ENCODE measurements at regions not wholly inside any gene's neighbourhood (a gene's known extent, or its start where the extent isn't known, plus 50 kb on each side); places are given as distances from the start of the nearest gene placed in this dataset.

DNA sequence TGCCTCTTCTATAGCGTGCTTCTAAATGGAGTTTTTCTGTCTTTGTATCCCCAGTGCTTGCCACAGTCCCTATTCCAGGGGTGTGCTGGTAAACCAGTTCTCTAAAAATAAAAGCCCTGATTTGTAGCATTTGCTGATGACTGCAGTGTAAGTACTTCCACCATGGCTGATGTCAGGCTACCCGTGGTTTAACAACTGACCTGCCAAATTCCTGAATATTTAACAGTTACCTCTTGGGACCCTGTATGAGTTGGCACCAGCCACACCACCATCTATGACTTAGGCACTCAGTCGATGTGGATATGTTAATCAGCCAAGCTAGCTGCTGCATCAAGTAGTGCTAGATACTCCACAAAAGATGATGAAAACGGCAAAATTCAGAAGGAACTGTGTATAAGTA lies 94.0 kb upstream of the MTNR1B start:
- ChIA-PET CTCF (interaction anchor here (1.8 kb wide), 1 partner anchor 10 kb away, joined by 5 read pairs; no protein-coding TSS in a partner anchor), POLR2A (no interaction called here)
- H3K4me3 ChIP-seq (ENCODE audit: low read depth, low read length): no peak overlapping the region
- no peak for DNase-seq (ENCODE audit: low read depth, low spot score)
- TF ChIP-seq, protein P1, sequence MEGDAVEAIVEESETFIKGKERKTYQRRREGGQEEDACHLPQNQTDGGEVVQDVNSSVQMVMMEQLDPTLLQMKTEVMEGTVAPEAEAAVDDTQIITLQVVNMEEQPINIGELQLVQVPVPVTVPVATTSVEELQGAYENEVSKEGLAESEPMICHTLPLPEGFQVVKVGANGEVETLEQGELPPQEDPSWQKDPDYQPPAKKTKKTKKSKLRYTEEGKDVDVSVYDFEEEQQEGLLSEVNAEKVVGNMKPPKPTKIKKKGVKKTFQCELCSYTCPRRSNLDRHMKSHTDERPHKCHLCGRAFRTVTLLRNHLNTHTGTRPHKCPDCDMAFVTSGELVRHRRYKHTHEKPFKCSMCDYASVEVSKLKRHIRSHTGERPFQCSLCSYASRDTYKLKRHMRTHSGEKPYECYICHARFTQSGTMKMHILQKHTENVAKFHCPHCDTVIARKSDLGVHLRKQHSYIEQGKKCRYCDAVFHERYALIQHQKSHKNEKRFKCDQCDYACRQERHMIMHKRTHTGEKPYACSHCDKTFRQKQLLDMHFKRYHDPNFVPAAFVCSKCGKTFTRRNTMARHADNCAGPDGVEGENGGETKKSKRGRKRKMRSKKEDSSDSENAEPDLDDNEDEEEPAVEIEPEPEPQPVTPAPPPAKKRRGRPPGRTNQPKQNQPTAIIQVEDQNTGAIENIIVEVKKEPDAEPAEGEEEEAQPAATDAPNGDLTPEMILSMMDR (IDR thresholded peaks at IDR 0.05; ENCODE audit: insufficient read depth, low read length, missing control alignments): no peak

DNA sequence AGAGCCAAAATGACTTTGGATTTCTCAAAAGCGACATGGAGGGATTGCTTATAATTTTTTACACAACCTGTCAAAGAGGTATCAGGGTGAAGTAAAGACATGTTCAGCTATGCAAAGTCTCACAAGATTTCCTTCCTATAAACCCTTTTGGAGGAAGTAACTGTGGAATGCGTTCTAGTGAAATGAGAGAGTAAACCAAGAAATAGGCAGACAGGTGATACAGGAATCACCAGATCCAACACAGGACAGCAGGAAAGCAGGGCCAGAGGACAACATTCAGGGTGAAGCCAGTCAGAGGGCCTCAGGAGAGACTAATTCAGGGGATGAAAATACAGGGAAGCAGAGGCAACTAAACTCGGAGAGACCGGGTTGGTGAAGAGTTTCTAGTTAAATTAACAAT lies 90.4 kb upstream of the MTNR1B start:
- TF ChIP-seq, protein P1 (IDR thresholded peaks at IDR 0.05; ENCODE audit: insufficient read depth, low read length, missing control alignments): no peak
- POLR2A ChIA-PET: no interaction called here
- CTCF ChIA-PET: no interaction called here
- DNase-seq (ENCODE audit: low read depth, low spot score): no peak
- H3K4me3 ChIP-seq (ENCODE audit: low read depth, low read length): no peak overlapping the region

DNA sequence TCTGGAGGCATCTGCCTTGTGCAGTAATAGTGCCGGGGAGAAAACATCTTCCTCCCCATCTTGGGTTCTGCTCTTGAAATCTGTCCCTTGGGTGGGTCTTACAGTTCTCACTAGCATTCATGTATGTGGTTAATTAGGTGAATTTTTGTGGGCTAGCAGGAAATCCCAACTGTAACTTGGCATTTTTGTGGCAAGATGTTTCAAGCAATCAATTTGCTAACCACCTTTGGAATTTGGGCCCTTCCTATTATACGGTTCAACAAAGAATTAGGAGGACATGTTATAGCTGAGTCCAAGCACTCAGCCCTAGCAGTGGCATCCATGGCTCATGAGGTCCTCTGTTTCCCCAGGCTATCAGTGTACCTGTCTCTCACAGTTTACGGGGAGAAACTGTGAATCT lies 89.1 kb upstream of the MTNR1B start:
- no peak overlapping the region for H3K4me3 ChIP-seq (ENCODE audit: low read depth, low read length)
- ChIA-PET POLR2A (no interaction called here), CTCF (no interaction called here)
- TF ChIP-seq, protein P1 (IDR thresholded peaks at IDR 0.05; ENCODE audit: insufficient read depth, low read length, missing control alignments): no peak
- peak; percentile 40 for DNase-seq (ENCODE audit: low read depth, low spot score)

DNA sequence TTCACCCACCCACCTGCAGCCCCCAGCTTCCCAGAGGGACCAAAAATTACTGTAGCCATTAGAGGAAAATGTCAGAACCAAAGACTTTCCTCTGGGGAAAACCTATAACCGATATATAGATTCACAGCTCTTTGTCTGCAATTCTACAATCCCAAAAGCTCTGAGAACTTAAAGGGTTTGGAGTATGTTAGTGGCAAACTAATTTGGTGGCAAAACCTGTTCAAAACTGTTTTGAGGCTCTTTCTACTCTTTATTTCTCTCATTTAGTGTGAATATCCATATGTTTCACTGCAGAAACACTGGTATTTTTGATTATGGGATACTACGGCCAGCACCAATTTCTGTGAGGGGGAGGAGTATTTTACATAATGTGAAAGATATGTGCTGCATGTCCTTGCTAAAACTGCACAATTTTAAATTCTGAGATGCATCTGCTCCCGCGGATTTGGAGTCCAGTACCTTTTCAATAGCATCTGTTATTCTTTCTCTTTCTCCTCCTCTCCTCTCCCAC lies 87.5 kb upstream of the MTNR1B start:
- no peak for DNase-seq (ENCODE audit: low read depth, low spot score)
- TF ChIP-seq, protein P1 (IDR thresholded peaks at IDR 0.05; ENCODE audit: insufficient read depth, low read length, missing control alignments): no peak
- ChIA-PET POLR2A (no interaction called here), CTCF (no interaction called here)
- H3K4me3 ChIP-seq (ENCODE audit: low read depth, low read length): no peak overlapping the region

DNA sequence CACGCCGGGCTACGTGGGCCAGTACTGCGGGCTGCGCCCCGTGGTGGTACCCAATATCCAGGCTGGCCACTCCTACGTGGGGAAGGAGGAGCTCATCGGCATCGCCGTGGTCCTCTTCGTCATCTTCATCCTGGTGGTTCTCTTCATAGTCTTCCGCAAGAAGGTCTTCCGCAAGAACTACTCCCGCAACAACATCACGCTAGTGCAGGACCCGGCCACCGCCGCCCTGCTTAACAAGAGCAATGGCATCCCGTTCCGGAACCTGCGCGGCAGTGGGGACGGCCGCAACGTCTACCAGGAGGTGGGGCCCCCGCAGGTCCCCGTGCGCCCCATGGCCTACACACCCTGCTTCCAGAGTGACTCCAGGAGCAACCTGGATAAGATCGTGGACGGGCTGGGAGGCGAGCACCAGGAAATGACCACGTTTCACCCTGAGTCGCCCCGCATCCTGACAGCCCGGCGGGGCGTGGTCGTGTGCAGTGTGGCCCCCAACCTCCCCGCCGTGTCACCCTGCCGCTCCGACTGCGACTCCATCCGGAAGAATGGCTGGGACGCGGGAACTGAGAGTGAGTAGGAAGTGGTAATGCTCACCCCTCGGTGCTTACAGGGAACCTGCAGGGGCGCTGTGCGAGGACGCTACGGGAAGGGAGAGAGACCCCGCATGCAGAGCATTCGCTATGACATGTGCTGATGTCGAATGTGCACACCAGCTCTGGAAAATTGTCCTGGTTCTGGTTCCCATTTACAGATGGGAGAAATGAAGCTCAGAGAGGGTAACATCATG lies 86.4 kb upstream of the MTNR1B start:
- ChIA-PET CTCF (no interaction called here), POLR2A (no interaction called here)
- TF ChIP-seq, protein P1 (IDR thresholded peaks at IDR 0.05; ENCODE audit: insufficient read depth, low read length, missing control alignments): no peak
- H3K4me3 ChIP-seq (ENCODE audit: low read depth, low read length): no peak overlapping the region
- DNase-seq (ENCODE audit: low read depth, low spot score): no peak

DNA sequence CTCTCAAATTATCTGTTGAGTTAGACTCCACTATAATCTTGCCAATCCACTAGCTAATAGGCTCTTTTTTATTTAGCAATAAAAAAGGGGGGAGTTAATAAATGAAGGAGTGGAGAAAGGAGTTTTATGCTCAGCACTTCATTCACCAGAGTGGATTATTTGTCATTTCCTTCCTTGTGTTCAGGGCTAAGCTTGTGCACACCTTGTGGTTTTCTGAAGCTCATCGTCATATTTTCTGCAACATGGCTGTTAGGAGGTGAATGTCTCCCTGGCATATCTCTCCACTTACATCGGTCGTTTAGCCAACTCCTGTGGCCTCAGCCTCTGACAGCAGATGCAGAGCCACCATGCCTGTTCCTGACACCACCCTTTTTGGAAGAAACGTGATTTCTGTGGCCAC lies 83.9 kb upstream of the MTNR1B start:
- CTCF ChIA-PET: interaction anchor here (0.7 to 1.7 kb wide), 11 partner anchors 9 to 733 kb away, joined by 3 to 5 read pairs (median 4); no protein-coding TSS in a partner anchor
- POLR2A ChIA-PET: no interaction called here

More for the DNA sequence above, 83.9 kb upstream of the MTNR1B start:
- TF ChIP-seq, protein P1 (IDR thresholded peaks at IDR 0.05; ENCODE audit: insufficient read depth, low read length, missing control alignments): no peak
- DNase-seq (ENCODE audit: low read depth, low spot score): no peak
- no peak overlapping the region for H3K4me3 ChIP-seq (ENCODE audit: low read depth, low read length)

Data from AG04449 (cell line).